ENCODE measurements at regions not wholly inside any gene's neighbourhood (a gene's known extent, or its start where the extent isn't known, plus 50 kb on each side); places are given as distances from the start of the nearest gene placed in this dataset.

DNA sequence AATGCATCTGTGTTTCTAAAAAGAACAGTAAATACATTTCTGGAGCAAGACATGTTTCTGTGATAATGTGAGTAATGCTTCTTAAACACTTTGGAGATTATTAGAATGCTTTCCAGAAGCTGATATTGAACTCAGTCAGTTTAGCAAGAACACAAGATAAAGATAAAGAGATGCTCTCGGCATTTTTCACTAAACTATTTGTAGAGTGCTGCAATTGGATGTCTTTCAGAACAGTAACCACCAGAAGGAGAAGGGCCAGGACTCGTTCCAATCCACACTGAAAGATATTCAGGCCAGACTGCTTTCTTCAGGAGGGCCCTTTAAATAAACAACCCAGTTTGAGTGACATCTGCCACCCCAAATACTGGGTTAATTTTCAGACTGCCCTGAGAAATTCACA, 456.0 kb downstream of the TBC1D4 start (continued):
- TF ChIP-seq, protein P1, sequence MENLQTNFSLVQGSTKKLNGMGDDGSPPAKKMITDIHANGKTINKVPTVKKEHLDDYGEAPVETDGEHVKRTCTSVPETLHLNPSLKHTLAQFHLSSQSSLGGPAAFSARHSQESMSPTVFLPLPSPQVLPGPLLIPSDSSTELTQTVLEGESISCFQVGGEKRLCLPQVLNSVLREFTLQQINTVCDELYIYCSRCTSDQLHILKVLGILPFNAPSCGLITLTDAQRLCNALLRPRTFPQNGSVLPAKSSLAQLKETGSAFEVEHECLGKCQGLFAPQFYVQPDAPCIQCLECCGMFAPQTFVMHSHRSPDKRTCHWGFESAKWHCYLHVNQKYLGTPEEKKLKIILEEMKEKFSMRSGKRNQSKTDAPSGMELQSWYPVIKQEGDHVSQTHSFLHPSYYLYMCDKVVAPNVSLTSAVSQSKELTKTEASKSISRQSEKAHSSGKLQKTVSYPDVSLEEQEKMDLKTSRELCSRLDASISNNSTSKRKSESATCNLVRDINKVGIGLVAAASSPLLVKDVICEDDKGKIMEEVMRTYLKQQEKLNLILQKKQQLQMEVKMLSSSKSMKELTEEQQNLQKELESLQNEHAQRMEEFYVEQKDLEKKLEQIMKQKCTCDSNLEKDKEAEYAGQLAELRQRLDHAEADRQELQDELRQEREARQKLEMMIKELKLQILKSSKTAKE (IDR thresholded peaks at IDR 0.05; ENCODE audit: low read depth, poor library complexity, severe bottlenecking) = no peak

DNA sequence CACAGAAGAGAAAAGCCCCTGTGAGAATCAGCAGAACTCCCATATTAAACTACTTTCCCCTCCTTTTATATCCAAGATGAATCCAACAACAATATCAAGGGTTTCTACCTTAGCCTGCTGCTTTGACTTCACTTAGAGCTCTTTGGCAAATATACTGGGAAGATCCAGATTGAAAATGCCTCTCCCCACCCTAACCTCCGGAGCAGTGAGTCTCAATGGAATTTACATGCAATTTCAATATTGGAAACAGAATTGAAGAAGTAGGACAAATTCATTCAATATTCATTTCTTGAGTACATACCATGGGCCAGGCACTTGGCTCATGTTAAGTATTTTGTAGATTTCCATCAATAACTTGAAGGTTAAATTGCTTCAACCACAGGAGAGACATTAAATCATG, 457.4 kb downstream of the TBC1D4 start:
- no peak for FAIRE-seq
- 0% methylated on average over 1 of the region's 1 CpG for WGBS (ENCODE audit: insufficient coverage, insufficient replicate concordance, low lambda C conversion rate, missing lambda C conversion rate)

More for the DNA sequence above, 457.4 kb downstream of the TBC1D4 start:
- ATAC-seq = no peak
- no peaks in the 10 kb centered on the region for H3K4me1 ChIP-seq (ENCODE audit: control insufficient read depth, insufficient read depth, low read length)
- no peak overlapping the region for H3K4me2 ChIP-seq (ENCODE audit: control insufficient read depth, insufficient read depth)
- H3K36me3 ChIP-seq (ENCODE audit: control insufficient read depth in 2 of 2, insufficient read depth in 2 of 2, low read length in 1 of 2) = no peaks in the 10 kb centered on the region
- ChIA-PET RAD21 (ENCODE audit: unreplicated experiment) (no interaction called here), SMC1A (ENCODE audit: uncharacterized antibody, unreplicated experiment) (no interaction called here), POLR2A (no interaction called here), CTCF (interaction anchor here (0.5 to 0.7 kb wide), 2 partner anchors 195 to 956 kb away, joined by 3 to 5 read pairs; no protein-coding TSS in a partner anchor)
- no peak overlapping the region for H3K4me3 ChIP-seq
- no peak for TF ChIP-seq CEBPB (IDR thresholded peaks at IDR 0.05; ENCODE audit: borderline replicate concordance in 1 of 2, low read depth in 2 of 2, low read length in 2 of 2)
- TF ChIP-seq MYB (IDR thresholded peaks at IDR 0.05; ENCODE audit: borderline replicate concordance, low read depth, low read length) = no peak
- no peak for TF ChIP-seq FOXM1 (IDR thresholded peaks at IDR 0.05; ENCODE audit: low read depth, low read length)
- TF ChIP-seq JUND (IDR thresholded peaks at IDR 0.05; ENCODE audit: low read depth, low read length) = no peak
- TF ChIP-seq, protein P2, sequence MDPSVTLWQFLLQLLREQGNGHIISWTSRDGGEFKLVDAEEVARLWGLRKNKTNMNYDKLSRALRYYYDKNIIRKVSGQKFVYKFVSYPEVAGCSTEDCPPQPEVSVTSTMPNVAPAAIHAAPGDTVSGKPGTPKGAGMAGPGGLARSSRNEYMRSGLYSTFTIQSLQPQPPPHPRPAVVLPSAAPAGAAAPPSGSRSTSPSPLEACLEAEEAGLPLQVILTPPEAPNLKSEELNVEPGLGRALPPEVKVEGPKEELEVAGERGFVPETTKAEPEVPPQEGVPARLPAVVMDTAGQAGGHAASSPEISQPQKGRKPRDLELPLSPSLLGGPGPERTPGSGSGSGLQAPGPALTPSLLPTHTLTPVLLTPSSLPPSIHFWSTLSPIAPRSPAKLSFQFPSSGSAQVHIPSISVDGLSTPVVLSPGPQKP (IDR thresholded peaks at IDR 0.05; ENCODE audit: low read depth, low read length) = no peak
- TF ChIP-seq, protein P3, sequence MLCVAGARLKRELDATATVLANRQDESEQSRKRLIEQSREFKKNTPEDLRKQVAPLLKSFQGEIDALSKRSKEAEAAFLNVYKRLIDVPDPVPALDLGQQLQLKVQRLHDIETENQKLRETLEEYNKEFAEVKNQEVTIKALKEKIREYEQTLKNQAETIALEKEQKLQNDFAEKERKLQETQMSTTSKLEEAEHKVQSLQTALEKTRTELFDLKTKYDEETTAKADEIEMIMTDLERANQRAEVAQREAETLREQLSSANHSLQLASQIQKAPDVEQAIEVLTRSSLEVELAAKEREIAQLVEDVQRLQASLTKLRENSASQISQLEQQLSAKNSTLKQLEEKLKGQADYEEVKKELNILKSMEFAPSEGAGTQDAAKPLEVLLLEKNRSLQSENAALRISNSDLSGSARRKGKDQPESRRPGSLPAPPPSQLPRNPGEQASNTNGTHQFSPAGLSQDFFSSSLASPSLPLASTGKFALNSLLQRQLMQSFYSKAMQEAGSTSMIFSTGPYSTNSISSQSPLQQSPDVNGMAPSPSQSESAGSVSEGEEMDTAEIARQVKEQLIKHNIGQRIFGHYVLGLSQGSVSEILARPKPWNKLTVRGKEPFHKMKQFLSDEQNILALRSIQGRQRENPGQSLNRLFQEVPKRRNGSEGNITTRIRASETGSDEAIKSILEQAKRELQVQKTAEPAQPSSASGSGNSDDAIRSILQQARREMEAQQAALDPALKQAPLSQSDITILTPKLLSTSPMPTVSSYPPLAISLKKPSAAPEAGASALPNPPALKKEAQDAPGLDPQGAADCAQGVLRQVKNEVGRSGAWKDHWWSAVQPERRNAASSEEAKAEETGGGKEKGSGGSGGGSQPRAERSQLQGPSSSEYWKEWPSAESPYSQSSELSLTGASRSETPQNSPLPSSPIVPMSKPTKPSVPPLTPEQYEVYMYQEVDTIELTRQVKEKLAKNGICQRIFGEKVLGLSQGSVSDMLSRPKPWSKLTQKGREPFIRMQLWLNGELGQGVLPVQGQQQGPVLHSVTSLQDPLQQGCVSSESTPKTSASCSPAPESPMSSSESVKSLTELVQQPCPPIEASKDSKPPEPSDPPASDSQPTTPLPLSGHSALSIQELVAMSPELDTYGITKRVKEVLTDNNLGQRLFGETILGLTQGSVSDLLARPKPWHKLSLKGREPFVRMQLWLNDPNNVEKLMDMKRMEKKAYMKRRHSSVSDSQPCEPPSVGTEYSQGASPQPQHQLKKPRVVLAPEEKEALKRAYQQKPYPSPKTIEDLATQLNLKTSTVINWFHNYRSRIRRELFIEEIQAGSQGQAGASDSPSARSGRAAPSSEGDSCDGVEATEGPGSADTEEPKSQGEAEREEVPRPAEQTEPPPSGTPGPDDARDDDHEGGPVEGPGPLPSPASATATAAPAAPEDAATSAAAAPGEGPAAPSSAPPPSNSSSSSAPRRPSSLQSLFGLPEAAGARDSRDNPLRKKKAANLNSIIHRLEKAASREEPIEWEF (IDR thresholded peaks at IDR 0.05; ENCODE audit: insufficient replicate concordance, low read depth, low read length) = no peak
- TF ChIP-seq MYC (IDR thresholded peaks at IDR 0.05; ENCODE audit: insufficient read depth, insufficient read length, insufficient replicate concordance, low read length, severe bottlenecking) = no peak
- no peak for TF ChIP-seq STAT3 (IDR thresholded peaks at IDR 0.05; ENCODE audit: low read depth, low read length)
- TF ChIP-seq POU2F2 (IDR thresholded peaks at IDR 0.05; ENCODE audit: borderline replicate concordance, low read depth, low read length) = no peak
- TF ChIP-seq CREB1 (IDR thresholded peaks at IDR 0.05; ENCODE audit: low read depth) = no peak
- TF ChIP-seq FOS (IDR thresholded peaks at IDR 0.05; ENCODE audit: borderline replicate concordance, extremely low read depth, insufficient read length) = no peak
- TF ChIP-seq KAT2A (conservative IDR thresholded peaks at IDR 0.05; ENCODE audit: control insufficient read depth, low read depth, low read length) = no peak
- TF ChIP-seq SUPT20H (IDR thresholded peaks at IDR 0.05; ENCODE audit: borderline replicate concordance, control insufficient read depth, low read depth, low read length) = no peak
- no peak for TF ChIP-seq RUNX3 (IDR thresholded peaks at IDR 0.05; ENCODE audit: low read length)
- TF ChIP-seq BCL11A (IDR thresholded peaks at IDR 0.05; ENCODE audit: low read depth, low read length) = no peak
- H3K9me3 ChIP-seq (replicated peaks; ENCODE audit: control insufficient read depth, insufficient read depth, low read length) = no peaks in the 10 kb centered on the region
- no peaks in the 10 kb centered on the region for H3K79me2 ChIP-seq (ENCODE audit: control insufficient read depth, insufficient read depth, low read length)
- no TSS peak for BruUV-seq (replicated peaks)
- intact Hi-C loops (cut with micrococcal nuclease; ENCODE audit: unreplicated experiment) (no loop called here), in situ Hi-C loops (cut with MboI) (no loop called here)
- no peak overlapping the region for H2AFZ ChIP-seq (ENCODE audit: control insufficient read depth, low read depth, low read length)
- no peaks in the 10 kb centered on the region for H3K27me3 ChIP-seq (replicated peaks in 1 of 2; ENCODE audit: control insufficient read depth in 2 of 2, insufficient read depth in 2 of 2, low read length in 1 of 2)
- DNase-seq (ENCODE audit: low read depth, low spot score) = no peak
- H3K9ac ChIP-seq (ENCODE audit: control insufficient read depth, insufficient read depth, low read length) = no peak overlapping the region
- no peak overlapping the region for H3K27ac ChIP-seq (ENCODE audit: control insufficient read depth, insufficient read depth)
- H4K20me1 ChIP-seq (ENCODE audit: control insufficient read depth, insufficient read depth) = no peaks in the 10 kb centered on the region
